GM12865 (cell line): ENCODE measurements at regions not wholly inside any gene's neighbourhood (a gene's known extent, or its start where the extent isn't known, plus 50 kb on each side); places are given as distances from the start of the nearest gene placed in this dataset.
"Not testable (repeated sequence)": the region's sequence is repeated elsewhere in the genome, so short reads cannot be mapped to it uniquely, and the experiment has no call there.

Source experiments
- DNase-seq: peaks from one replicate; pipeline ENCODE4 v3.0.0; 2010; ENCODE audit warnings: low read depth
- H3K4me3 ChIP-seq: 2 replicates; pipeline ENCODE4 v1.5.1; 2011; ENCODE audit warnings: mild to moderate bottlenecking, low read depth, low read length, control low read depth
- TF ChIP-seq, protein P1 (sequence below): IDR thresholded peaks from 2 replicates; pipeline ENCODE4 v1.5.1; 2011; ENCODE audit warnings: low read length, control low read depth, low read depth, inconsistent platforms; ENCODE audit not compliant: insufficient read depth; ENCODE audit errors: missing control alignments

GRCh38 chr20:40628877-40629276 lies 60.2 kb downstream of the MAFB start:
- no peak for DNase-seq
- no peak overlapping the region for H3K4me3 ChIP-seq
- TF ChIP-seq, protein P1, sequence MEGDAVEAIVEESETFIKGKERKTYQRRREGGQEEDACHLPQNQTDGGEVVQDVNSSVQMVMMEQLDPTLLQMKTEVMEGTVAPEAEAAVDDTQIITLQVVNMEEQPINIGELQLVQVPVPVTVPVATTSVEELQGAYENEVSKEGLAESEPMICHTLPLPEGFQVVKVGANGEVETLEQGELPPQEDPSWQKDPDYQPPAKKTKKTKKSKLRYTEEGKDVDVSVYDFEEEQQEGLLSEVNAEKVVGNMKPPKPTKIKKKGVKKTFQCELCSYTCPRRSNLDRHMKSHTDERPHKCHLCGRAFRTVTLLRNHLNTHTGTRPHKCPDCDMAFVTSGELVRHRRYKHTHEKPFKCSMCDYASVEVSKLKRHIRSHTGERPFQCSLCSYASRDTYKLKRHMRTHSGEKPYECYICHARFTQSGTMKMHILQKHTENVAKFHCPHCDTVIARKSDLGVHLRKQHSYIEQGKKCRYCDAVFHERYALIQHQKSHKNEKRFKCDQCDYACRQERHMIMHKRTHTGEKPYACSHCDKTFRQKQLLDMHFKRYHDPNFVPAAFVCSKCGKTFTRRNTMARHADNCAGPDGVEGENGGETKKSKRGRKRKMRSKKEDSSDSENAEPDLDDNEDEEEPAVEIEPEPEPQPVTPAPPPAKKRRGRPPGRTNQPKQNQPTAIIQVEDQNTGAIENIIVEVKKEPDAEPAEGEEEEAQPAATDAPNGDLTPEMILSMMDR, result no peak

DNA sequence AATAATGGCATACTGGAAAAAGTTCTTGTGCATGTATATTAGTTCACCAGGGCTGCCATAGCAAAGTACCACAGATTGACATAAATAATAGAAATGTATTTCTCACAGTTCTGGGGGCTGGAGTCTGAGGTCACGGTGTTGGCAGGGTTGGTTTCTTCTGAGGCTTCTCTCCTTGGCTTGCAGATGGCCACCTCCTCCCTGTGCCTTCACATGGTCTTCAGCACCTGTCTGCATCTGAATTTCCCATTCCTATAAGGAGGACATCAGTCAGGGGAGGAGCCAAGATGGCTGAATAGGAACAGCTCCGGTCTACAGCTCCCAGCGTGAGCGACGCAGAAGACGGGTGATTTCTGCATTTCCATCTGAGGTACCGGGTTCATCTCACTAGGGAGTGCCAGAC lies 70.0 kb downstream of the MAFB start:
- DNase-seq, H3K4me3 ChIP-seq: not testable (repeated sequence)

- no peak overlapping the region for H3K4me3 ChIP-seq
- TF ChIP-seq, protein P1, result no peak
- DNase-seq, result no peak
Measured at GRCh38 chr20:40617594-40617993, 71.4 kb downstream of the MAFB start.

DNA sequence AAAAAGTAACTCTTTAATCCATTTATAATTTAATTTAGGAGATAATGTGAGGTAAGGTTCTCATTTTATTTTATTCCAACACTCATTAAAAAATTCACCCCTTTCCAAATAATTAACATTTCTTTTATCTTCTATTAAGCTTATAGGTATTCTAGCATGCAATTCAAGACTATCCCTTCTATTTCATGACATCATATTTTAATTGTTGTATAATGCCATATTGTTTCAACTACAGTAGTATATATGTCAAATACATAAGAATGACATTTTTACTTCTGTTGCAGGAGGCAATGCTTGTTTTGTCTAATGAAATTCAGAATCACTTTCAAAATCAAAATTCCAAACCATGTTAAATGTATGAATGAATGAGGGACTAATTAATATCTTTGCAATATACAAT lies 76.2 kb downstream of the MAFB start:
- H3K4me3 ChIP-seq, result no peak overlapping the region
- no peak for DNase-seq
- TF ChIP-seq, protein P1, result no peak

DNA sequence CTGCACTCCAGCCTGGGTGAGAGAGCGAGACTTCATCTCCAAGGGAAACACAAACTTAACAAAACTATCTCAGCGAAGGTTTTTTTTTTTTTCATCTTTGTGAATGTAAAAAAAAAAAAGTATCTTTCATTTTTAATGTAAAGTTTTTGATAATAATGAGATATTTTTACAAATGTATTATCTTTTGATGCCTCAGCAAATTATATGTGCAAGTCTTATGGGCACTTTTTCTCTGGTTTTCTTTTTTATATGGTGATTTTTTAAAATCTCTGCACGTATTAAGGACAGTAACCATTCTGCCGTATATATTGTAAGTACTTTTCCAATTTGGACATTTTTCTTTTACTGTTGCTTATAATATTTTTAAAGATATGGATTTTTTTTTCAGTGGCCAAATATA lies 76.8 kb downstream of the MAFB start:
- no peak overlapping the region for H3K4me3 ChIP-seq
- no peak for DNase-seq
- TF ChIP-seq, protein P1, result no peak

- TF ChIP-seq, protein P1, result no peak
Measured at GRCh38 chr20:40610730-40611129, 78.3 kb downstream of the MAFB start.

GRCh38 chr20:40607927-40608326 lies 81.1 kb downstream of the MAFB start:
- no peak for DNase-seq
- TF ChIP-seq, protein P1, result no peak
- H3K4me3 ChIP-seq, result no peak overlapping the region

More at GRCh38 chr20:40610730-40611129, 78.3 kb downstream of the MAFB start:
- no peak for DNase-seq
- H3K4me3 ChIP-seq, result no peak overlapping the region
